ENCODE measurements at regions not wholly inside any gene's neighbourhood (a gene's known extent, or its start where the extent isn't known, plus 50 kb on each side); places are given as distances from the start of the nearest gene placed in this dataset.

- TF ChIP-seq CTCF (IDR thresholded peaks at IDR 0.05) = no peak
- no peak for TF ChIP-seq ZFX (IDR thresholded peaks at IDR 0.05; ENCODE audit: borderline replicate concordance)
Observed at GRCh38 chr6:139569566-139569965, 195.1 kb upstream of the CITED2 start.
